Skeletal muscle cell (primary cell): ENCODE measurements at regions not wholly inside any gene's neighbourhood (a gene's known extent, or its start where the extent isn't known, plus 50 kb on each side); places are given as distances from the start of the nearest gene placed in this dataset.

Experiments
- DNase-seq: peaks from one replicate; pipeline ENCODE4 v3.0.0-alpha.2; 2010; ENCODE audit warnings: low read depth
- H3K4me3 ChIP-seq: 2 replicates; pipeline ENCODE4 v1.5.1; 2011; ENCODE audit warnings: low read depth, mild to moderate bottlenecking, control low read depth, low read length, moderate library complexity

DNA sequence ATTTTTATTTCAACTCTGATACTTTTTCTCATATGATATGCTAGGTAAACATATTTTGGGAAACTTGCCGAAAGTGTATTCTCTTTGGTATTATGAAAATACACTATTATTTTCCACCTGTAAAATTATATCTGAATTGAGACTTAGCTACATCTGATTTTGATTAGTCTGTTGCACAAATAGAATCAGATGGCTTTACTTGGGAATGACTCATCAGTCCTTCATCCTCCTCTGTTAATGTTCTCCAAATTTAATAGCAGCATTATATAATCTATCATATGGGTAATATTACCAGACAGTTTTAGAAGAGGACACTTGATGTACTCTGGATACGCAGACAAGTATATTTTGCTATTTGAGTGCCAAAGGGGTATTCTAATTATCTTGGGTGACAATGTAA, 245.3 kb downstream of the CTH start:
- H3K4me3 ChIP-seq, result no peak overlapping the region
- no peak for DNase-seq

DNA sequence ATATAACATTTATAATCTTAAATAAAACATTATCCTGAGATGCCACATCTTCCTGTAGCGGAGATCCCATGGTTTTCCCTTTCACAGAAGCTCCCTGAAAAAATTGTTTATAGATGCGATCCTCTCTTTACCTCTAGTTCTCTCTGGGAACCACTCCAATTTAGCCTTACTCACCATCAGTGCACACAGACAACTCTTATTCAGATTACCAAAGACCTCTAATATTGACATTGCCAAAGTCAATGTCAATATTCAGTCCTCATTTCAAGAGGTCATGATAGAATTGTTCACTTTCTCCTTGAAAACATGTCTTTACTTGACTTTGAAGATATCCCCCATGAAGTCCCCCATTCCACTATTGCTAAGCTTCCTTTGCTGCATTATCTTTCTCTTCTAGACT, 248.8 kb downstream of the CTH start:
- no peak overlapping the region for H3K4me3 ChIP-seq
- DNase-seq, result no peak

DNA sequence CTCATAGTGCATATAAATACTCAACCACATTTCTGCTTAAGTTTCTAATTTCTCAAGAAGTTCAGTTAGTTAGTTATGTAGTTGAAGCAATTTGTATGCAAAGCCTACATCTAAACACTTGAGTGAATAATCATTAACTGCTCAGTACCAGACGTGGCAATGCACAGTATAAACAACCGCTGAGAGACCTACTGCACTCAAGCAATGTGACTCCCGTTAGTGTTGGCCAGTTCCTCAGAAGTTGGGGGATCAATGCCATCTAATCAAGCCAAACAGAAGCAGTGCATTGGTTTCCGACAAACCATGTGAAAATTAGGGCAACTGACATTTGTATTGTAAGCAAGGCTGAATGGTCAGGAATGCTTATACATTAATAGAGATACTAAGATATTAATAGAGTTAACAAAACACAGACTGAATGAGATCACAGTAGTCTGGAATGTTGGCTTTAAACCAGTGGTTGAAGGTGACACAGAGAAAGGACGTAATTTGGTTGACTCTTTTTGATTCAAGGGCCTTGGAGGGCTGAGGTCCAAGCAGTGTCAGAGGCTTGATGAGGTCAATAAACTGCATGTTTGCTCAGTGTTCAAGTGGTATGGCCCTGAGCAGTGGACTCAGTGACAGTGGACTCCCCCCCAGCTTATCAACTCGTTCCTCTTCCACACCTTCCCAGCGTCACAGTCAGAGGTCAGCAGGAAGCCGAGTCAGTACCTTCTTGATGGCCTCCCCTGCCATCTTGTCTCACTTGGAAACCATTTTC, 255.5 kb downstream of the CTH start:
- no peak for DNase-seq
- H3K4me3 ChIP-seq, result no peak overlapping the region

DNA sequence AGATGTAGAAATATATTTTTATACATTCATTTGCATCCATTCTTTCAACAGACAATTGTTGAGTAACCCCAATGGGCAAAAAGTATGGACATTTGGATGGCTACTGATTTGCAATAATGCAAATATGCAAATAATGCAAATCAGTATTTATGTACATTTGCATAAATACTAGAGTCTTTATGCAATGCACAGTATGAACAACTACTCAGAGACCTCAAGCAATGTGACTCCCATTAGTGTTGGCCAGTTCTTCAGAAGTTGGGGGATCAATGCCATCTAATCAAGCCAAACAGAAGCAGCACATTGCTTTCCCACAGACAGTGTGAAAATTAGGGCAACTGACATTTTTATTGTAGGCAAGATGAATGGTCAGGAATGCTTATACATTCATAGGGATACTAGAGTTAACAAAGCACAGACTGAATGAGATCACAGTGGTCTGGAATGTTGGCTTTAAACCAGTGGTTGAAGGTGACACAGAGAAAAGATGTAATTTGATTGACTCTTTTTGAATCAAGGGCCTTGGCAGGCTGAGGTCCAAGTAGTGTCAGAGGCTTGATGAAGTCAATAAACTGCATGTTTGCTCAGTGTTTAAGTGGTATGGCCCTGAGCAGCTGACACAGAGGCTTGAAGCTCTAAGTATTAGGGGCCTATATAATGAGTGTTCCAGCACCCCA, 256.6 kb downstream of the CTH start:
- H3K4me3 ChIP-seq, result no peak overlapping the region
- DNase-seq, result peak; percentile 11

DNA sequence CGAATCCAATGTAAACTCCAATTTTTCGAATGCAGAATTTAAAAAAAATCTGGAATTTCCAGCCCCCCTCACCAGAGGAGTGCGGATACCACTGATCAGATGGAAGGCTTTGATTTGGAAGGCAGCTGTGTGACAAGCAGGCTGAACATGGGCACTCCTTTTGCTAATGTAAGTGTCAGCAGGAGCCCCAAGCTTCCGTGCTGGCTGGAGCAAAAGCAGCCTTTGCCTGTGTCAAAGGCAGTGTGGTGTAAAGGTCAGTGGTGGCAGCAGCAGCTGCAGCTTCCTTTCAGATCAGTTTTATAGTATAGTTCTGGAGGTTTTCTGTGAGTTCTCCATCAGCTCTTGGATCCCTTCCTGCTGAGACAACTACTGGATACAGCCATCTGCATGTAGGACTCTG, 259.9 kb downstream of the CTH start:
- H3K4me3 ChIP-seq, result no peak overlapping the region
- no peak for DNase-seq

DNA sequence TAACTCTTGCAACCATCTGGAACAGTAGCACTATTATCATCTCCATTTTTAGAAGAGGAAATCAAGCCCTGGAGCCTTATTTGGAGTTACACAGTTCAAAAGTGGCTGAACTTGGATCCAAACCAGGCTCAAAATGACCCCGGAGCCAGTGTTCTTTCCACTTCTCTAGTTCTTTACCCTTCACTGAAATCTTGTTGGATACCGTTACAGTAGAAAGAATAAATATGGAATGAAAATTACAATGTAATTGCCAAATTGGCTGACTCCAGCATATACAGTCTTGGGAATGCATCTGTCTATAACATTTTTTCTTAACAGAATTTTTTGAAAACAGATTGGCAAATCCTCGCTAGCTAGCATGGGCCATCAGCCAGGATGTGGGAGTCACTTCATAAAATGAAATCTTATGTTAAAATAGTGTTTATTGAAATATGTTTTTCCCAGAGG, 261.4 kb downstream of the CTH start:
- H3K4me3 ChIP-seq, result no peak overlapping the region

DNA sequence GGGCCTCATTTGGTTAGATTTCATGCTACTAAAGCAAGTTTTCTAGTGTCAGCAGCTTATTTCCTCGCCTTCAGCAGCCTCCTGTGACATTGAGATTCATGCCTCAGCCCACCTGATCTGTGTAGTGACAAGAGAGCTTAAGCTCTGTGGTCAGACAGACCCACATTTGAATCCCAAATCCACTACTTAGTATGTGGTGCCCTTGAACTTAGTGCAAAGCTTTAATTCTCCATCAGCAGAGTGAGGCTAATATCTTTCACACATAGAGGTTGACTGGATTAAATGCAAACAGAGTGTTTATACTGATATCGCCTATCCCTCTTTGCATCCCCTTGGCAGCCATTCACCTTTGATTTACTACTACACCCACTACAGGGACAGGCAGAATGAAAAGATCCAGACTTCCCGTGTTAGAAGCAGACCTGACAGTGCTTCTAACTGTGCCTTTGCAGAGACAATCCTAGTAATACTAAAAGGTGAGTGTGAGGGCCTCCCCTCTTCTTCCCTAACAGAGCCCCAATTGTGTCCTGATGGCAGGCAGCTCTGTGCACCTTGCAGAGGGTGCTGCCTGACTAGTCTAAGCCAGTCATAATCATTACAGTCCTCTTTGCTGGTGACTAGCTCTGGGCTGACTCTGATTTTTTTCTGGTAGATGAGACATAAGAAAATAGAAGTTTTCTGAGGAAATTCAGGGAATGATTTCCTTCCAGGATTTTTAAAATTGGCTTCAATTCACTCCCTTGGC, 264.0 kb downstream of the CTH start:
- no peak overlapping the region for H3K4me3 ChIP-seq
- DNase-seq, result no peak

More for the DNA sequence above, 261.4 kb downstream of the CTH start:
- no peak for DNase-seq

DNA sequence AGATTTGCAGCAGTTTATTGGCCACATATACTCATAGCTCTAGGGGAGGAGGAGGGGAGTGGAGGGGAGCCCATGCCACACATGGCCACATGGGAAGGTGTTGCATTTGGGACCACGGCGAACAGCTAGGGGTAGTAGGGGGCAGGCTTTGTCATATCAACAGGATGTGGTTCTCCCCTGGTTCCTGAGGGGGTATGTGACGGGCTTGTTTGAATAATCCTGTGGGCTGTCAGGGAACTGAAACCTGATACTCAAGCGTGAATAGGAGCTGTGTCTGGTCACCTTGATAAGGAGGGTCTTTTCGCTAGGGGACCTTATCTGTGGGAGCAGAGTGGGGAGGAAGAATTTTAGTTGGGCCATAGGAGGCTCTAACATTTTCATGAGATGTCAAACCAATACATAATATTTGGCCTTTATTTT, 264.7 kb downstream of the CTH start:
- no peak for DNase-seq
- H3K4me3 ChIP-seq, result no peak overlapping the region

DNA sequence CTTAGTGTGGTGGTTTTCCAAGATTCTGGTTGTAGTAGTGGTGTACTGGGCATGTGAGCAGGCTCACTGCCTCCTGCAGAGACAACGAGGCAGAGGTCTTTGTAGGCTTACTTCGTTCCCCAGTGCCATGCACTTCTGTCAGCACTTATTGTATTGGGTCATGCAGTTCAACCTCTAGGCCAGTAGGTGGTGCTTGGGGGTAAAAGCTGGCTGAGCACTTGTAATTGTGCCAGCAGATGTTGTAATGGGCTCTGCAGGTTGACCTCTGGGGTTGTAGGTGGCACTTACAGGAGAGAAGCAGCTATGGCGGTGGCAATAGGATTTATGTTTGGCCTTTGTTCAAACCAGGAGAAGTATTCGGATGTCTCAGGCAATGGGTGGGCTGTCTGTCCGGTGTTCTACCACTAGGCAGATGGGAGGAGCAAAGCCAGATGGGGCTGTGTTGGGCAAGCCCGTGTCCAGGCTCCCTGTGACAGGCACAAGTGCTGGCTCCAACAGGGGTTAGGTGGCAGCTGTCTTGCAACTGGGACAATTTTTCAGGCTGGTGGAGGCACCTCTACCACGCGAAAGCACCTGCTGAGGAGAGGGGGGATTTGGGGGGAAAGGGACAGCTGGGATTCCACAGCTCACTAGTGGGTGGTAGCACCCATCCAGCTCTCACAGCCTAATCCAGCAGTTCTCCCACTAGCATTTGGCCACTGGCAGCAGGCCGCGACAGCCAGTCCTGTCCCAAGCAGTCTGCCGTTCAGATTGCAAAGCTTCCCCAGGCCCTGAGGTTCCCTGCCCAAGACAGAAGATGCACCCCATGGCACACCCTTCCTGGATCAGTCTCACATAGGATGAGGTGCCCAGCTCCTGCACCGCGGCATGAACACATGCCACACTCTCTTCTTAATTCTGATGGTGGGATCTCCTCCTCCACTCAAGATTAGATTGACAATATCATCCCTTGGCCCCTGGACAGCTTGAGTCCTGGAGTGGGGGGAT, 274.5 kb downstream of the CTH start:
- peak; percentile 24 for DNase-seq
- H3K4me3 ChIP-seq, result no peak overlapping the region

DNA sequence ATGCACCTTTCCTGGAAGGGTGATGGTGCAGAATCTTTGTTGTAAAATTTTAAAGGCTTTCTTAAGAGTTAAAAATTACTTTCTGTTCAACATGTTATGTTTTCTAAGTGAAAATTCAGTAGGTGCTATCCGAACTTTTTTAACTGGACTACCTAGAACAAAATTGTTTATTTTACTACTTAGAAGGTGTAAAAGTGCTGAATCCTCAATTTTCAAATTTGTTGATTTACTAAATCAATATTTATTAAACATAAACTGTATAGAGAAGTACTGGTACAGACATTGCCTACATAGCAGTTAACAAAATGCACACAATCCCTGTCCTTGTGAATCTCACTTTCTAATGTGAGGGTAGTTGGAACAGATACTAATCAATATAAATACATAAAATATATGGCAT, 277.5 kb downstream of the CTH start:
- DNase-seq, result no peak
- no peak overlapping the region for H3K4me3 ChIP-seq

DNA sequence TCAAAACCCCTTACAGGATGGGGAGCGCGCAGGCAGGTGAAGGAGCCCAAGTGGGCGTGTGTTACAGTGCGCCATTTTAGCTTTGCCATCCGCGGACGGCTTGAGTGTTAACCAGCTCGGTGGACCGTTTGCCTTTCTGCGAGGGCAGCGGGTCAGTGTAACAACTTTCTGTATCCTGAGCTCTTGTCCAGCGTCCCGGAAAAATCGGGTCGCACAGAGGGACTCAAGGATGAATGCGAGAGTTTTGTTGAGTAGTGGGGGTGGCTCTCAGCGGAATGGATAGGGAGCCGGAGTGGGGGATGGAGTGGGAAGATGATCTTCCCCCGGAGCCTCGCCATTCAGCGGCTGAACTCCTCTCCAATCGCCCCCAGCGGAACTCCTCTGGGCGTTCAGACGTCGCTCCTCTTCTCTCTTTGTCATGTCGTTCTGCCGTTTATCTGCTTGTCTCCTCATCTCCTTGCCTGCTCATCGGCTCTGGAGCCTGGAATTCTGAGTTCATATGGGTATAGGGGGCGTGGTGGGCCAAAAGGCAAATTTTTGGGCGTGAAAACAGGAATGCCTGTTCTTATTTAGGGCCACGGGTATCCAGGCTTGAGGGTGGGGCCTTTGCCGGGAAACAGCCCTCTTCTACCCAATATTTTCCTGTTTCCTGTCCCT, 295.4 kb downstream of the CTH start:
- DNase-seq, result no peak
- H3K4me3 ChIP-seq, result peak overlapping the region; percentile 36

DNA sequence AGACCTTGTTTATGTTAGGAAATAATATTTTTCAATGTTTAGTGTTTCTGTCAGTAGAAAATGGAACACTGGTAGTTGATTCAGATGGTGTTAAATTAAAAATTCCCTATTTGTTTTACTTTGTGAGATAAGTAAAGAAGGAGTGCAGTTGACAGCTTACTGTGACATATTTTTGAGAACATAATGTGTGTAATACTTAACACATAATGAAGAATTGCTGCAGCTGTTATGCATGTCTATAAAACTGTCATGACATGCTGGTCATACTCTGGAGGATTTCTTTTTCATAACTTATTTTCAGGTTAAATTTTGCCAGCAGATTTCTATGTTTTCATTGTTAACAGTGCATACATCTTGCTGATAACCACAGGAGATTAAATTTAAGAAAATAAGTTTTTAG, 296.1 kb downstream of the CTH start:
- no peak overlapping the region for H3K4me3 ChIP-seq
- no peak for DNase-seq

DNA sequence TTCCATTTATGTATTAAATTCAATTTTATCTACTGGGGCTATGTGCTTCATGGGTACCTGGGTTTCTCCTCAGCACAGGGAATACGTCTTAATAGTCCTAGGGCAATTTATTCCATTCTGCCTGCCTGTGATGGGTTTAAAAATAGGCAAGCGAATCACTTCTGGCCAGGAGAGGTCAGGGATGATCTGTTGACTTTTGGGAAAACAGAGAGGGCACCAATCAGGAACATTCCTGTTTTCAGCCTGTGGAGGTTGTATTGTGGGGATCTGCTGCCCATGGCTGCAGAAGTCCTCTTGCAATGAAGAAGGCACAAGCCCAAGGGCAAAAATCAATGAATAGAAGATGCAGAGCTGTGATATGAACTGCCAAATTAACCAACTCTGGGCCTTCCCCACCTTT, 303.1 kb downstream of the CTH start:
- H3K4me3 ChIP-seq, result no peak overlapping the region
- no peak for DNase-seq

DNA sequence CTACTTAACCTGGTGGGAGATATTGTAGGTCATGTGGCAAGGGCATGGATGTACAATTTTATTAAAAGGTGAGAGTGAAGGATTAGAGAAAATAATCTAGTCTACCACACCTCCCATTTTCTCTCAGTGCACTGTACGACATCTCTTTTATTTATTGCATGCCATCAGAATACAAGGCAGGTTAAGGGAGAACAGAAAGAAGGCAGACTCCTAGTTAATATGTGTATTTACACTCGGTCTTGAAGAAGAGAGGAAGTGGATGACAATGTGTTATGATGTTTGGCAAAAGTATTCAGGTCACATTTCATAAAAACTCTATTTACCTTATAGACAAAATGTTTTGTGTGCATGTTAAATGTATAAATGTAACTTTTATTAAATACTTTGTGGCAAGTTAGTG, 306.1 kb downstream of the CTH start:
- no peak overlapping the region for H3K4me3 ChIP-seq
- DNase-seq, result no peak

DNA sequence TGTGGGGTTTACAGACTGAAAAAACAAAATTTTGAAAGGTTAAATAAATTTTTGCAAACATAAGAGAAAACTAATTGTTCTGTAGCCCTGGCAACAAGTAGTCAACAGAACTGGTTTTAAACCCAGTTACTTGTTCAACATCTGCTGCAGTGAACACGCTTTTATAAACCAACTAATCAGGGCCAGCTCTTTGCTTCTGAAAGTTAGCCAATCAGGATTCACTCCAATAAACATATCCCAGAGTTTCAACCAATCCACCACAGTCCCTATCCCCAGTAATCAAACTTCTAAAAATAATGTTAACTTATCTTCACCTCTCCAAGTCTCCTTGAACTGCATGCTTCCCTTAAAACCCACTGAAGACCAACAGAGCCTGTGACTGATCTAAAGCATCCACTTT, 306.6 kb downstream of the CTH start:
- no peak for DNase-seq
- H3K4me3 ChIP-seq, result no peak overlapping the region

DNA sequence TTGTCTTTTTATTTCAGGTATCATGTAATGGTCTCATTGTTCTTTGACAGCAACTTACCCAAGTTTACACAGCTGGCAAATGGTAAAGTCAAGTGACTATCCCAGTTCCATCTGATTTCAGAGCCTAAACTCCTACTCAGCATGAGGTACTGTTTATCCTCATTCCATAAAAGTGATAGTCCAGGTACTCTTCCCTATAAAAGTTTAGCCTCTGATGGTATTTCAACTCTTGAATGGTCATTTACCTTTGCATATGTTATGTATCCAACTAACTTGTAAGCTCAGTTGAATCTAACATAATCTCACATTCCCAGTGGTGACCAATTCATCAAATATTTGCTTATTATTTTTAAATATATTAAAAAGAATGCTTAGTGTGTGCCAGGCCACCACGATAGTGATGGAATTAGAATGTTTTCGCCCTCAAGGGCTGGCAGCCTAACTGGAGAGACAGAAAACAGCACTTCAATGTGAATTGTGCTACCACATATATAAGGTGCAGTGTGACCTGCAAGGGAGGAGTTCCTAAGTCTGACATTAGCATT, 307.1 kb downstream of the CTH start:
- no peak overlapping the region for H3K4me3 ChIP-seq
- DNase-seq, result no peak

DNA sequence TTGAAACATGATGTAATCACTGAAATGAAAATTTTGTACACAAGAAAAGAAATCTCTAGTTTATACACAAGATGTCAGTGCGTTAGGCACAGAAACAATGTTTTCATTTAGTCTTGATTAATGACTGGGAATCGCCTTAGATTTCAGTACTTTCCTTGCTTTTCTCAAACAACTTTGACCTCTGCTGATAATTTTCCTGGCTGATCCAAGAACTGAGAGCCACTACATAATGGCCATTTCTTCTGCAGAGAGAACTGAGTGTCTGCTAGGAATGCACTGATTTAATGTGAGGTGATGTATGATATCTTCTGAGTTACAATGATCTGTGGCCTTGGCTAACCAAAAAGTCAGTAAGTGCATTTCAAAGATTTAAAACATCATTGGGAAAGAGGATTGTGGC, 308.1 kb downstream of the CTH start:
- DNase-seq, result no peak
- H3K4me3 ChIP-seq, result no peak overlapping the region

DNA sequence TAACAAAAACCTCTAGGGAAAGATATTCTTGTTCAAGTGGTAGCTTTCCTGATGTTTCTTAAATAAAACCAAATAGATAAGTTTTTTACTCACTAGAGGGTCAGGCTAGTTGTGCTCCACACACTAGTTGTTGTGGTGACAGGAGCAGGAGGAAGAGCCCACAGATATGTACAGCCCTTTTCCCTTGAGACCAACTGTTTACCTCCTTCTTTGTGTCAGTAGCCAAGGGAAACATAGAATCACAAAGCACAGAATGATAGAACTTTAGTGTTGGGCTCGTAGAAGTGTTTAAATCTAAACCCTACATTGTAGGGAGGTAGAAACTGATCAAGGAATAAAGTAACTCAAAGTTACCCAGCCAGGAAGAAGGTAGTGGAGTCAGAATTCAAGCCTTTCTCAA, 309.0 kb downstream of the CTH start:
- no peak for DNase-seq
- no peak overlapping the region for H3K4me3 ChIP-seq

DNA sequence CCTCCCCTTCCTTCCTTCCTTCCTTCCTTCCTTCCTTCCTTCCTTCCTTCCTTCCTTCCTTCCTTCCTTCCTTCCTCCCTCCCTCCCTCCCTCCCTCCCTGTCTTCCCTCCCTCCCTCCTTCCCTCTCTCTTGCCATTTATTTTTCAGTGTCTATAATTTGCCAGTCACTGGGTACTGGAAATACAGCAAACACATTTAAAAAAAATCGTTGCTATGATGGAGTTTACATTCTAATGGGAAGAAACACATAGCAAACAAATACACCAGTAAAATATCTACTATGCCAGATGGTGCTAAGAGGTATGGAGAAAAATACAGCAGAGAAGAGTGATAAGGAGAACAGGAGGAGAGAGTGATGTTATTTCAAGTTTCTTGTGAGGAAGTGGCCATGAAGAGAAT, 309.5 kb downstream of the CTH start:
- no peak overlapping the region for H3K4me3 ChIP-seq
- DNase-seq, result no peak
